ENCODE measurements at regions not wholly inside any gene's neighbourhood (a gene's known extent, or its start where the extent isn't known, plus 50 kb on each side); places are given as distances from the start of the nearest gene placed in this dataset.
A peak's percentile ranks its signal among the peaks of the same experiment; 100 is the strongest.

DNA sequence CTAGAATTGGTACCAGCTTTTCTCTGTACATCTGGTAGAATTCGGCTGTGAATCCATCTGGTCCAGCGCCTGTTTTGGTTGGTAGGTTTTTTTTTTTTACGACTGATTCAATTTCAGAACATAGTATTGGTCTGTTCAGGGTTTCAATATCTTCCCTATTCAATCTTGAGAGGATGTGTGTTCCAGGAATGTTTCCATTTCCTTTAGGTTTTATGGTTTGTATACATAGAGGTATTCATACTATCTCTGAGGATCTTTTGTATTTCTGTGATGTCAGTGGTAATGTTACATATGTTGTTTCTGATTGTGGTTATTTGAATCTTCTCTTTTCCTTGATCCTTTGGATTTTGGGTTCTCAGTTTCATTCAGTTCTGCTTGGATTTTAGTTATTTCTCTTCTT lies 172.1 kb upstream of the ITGA4 start:
- FAIRE-seq (no peak), DNase-seq (ENCODE audit: extremely low spot score, insufficient read length, low read depth) (no peak)

DNA sequence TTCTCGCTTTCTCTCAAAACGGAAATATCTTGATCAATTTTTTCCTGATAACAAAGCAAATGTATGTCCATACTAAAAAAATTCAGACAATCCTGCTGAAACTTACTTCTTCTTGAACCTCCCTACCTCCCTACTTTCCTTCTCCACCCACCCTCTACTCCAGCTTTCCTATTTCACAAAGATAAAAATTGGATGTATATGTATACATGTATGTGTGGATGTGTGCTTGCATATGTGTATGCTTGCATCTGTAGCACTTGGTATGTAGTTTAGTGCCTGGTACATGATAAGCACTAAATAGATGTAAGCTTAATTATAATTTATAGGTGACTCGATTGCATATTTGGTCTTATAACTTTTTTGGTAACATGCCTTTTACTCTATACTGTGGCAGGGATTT lies 167.5 kb upstream of the ITGA4 start:
- FAIRE-seq (no peak), DNase-seq (ENCODE audit: extremely low spot score, insufficient read length, low read depth) (no peak)

DNA sequence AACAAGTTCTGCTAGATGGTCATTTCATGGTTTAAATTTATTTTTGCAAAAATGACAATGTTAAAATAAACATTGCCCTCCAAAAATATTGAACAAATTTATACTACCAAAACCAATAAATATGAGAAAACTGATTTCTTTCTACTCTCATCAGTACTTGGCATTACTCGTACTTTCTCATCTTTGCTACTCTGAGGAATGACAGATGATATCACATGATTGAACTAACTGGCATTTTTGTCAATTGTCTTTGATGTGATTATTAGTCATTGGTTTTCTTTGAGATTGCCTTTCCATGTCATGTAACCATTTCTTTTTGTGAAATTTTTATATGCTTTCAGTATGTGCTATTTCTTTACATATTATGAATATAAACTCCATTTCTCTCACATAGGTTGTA lies 167.0 kb upstream of the ITGA4 start:
- no peak for FAIRE-seq
- DNase-seq (ENCODE audit: extremely low spot score, insufficient read length, low read depth), result no peak

DNA sequence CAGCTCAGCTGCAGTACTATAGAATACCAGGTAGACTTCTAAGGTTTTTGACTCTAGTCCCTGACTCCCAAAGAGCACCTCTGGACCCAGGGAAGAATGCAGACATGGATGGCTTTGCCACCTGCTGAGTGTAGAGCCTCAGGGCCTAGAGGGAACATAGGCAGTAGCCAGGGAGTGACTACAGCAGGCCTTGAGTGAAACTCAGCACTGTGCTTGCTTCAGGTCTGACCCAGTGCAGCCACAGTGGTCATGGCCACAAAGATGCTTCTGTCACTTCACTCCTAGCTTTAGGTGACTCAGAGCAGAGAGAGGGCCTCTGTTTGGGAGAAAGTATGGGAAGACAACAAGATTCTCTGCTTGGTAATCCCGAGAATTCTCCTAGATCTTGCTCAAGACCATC lies 162.2 kb upstream of the ITGA4 start:
- FAIRE-seq (no peak), DNase-seq (ENCODE audit: extremely low spot score, insufficient read length, low read depth) (no peak)

DNA sequence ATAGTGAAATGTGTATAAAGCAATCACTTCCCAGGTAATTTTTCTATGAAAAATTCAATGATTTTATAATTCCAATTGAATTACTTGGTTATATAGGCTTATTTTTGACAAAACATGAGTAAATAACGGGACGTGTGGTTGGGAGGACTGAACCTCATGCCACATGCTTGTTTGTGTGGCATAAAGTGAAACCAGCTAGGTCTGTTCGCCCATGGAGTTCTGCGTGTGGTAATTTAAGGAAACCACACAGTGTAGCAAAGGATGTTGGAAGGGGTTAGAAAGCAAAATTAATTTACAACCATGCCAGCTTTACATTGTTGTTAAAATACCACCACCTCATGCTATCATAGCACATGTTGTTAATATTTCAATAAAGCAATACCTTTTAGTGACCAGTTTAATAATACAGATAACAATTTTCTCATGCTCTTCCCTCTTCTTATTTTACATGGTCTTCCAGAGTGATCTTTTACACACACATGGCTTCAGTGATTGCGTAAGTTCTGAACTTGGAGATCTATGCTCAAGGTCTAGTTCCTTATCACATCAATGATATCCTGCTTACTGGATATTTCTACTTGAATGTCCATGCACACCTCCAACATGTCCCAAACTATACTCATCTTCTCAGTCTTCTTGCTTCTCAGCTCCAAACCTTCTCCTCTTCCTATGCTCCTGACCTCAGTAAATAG lies 156.4 kb upstream of the ITGA4 start:
- FAIRE-seq (no peak), DNase-seq (ENCODE audit: extremely low spot score, insufficient read length, low read depth) (no peak)

DNA sequence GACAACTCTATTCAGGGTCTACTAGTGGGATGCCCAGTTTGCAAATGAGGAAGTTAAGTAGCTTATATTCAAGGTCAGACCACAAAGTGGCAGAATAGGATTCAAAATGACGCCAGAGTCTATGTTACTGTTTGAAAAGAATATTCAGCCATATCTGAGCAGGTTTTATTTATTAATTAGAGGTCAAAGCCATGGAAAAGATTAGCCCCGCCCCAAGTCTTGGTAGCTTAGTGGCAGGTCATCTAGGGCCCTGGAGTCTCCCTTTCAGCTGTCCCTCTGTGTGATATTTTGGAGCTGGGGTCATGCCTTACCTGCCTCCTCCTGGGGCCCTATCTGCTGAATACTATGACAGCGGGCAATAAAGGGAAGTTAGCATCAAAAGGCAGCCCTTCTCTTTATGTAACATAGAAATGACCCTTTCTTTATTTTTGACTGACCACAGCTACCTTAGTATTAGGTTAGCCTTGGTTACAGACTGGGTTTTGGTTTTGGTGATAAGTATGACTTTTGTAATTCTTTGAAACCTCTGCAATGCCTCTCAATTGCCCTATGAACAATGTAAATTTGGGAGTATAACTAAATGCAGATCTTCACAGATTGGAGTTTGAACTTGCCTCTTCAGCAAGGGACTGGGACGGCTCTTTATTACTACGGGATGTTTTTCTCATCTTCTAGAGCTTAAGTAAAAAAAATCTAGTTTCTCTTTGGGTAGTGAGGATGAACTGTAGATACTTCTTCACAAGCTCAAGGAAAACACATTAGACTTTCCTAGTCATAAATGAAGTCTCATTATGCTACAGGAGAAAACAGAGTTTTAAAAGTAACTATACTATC lies 153.0 kb upstream of the ITGA4 start:
- DNase-seq (ENCODE audit: extremely low spot score, insufficient read length, low read depth), result no peak

DNA sequence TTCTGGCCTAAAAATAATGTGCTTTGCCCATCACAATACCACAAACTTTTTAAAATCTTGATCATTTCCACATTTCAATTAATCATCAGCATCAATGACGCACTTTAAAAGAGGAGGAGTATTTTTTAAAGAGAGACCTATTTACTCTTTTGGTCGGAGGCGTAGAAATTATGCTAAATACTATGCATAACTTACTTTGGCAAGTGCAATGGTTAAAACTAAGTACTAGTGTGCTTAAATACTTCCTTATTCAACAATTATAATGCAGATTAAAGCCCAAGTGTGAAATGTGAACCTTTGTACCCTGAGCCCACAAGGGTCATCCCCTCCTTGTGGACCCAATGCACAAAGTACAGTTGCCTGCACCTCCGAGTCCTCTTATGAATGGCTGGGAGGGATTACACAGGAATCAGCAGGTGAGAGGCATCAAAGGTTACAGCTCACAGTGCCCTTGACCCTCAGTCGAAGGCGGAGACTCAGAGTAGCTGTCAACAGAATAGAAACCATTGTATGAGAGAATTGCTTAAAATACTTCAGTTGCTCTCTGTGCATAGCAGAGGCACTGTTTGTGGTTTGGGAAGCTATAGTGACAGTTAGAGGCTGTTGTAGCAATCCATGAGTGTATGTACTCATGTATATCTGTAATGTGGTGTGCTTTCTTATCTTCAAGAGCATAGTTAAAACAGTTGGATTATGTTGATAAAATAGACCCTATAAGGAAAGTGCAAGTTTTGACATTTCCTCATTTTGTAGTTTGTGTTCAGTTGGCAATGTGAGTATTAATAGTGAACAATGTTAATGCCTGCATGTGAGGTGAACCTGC lies 151.7 kb upstream of the ITGA4 start:
- FAIRE-seq (peak; percentile 100), DNase-seq (ENCODE audit: extremely low spot score, insufficient read length, low read depth) (no peak)

More for the DNA sequence above, 153.0 kb upstream of the ITGA4 start:
- FAIRE-seq, result peak; percentile 82

DNA sequence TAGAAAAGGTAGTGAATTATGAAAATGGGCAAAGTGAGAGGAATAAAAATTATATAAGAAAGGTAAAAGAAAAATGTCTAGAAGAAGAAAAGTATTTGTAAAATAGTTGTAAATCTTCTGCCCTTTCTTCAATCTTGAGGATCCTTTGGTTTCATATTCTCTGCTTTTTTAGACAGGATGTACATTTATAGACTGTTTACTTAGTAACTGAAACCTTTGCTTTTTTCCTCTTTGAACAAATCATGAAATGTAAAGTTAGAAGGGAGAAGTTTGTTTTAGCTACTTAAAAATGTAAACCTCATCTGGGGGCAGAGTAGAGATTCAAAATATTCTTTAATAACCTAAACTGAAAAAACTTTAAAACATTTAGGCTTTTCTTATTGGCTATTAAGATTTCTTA lies 150.4 kb upstream of the ITGA4 start:
- FAIRE-seq (peak; percentile 92), DNase-seq (ENCODE audit: extremely low spot score, insufficient read length, low read depth) (no peak)

DNA sequence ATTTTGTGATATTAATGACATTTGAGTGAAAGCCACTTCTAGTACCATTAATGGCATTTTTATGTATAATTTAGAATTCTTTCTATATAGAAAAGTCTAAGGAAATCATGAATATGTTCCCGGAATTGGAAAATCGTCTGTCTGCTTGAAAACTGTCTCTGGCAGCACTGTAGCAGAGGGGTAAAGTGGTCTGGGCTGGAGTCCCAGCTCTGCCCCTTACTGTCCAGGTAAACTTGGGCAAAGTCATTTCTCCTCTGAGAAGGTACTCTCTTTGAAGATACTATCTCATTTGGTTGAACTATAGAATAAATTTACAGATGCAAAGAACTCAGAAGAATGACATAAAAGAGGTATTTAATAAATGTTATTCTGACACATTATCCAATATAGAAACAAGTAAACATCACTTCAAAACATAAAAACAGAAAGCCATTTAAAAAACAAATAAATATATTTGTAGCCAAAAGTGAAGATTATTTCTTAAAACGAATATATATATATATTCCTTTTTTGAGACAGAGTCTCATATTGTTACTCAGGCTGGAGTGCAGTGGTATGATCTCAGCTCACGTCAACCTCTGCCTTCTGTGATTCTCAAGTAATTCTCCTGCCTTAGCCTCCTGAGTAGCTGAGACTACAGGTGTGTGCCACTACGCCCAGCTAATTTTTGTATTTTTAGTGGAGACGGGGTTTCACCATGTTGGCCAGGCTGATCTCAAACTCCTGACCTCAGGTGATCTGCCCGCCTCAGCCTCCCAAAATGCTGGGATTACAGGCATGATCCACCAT lies 149.8 kb upstream of the ITGA4 start:
- DNase-seq (ENCODE audit: extremely low spot score, insufficient read length, low read depth), result no peak
- FAIRE-seq, result peak; percentile 47

DNA sequence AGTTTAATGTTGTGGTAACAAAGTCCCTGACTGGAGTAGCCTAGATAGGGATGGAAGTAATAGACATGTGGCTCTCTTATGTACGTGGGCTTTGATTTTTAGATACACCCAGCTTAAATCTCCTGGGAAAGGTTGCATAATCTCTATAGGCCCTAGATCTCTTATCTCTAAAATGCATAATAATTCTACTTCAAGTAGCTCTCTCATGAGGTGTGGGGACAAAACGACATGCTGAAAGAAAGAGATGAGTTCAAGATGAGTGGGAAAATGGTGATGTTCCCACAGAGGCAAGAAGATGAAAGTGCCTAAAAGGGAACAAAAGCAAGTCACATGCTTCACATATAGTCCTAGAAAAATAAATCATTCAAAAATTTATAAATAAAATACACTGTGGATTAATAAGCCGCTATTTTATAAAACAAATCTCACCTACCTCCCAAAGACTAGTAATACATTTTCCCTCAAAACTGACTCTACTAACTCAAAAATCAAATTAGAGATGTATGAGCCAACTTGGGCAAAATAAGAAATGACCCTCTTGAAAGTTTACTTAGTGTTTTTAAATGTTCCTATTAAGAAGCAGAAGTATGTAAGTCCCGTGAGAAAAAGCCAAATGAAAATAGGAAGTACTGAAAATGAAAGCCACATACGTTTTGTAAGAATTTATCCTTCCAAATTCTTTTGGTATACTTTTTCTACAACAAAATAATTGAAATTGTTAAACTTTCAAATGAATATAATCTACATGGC lies 148.2 kb upstream of the ITGA4 start:
- peak; percentile 82 for FAIRE-seq
- no peak for DNase-seq (ENCODE audit: extremely low spot score, insufficient read length, low read depth)

DNA sequence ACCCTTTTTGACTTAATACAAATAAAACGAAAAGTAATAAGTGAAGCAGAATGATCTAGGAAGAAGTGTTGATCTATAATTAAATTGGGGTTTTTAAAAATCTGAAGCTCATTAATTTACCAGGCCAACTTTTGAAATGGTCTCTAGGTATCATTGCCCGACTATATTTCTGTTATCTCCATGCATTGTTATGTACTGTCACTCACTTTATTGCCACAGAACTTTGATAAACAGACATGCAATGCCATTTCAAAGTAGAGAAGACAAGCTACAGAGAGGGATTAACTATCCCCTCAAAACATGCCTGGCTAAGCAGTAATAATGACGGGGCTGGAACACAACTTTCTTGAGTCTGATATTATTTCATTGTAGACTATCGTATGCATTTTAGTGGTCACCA lies 147.6 kb upstream of the ITGA4 start:
- DNase-seq (ENCODE audit: extremely low spot score, insufficient read length, low read depth) (no peak), FAIRE-seq (no peak)

DNA sequence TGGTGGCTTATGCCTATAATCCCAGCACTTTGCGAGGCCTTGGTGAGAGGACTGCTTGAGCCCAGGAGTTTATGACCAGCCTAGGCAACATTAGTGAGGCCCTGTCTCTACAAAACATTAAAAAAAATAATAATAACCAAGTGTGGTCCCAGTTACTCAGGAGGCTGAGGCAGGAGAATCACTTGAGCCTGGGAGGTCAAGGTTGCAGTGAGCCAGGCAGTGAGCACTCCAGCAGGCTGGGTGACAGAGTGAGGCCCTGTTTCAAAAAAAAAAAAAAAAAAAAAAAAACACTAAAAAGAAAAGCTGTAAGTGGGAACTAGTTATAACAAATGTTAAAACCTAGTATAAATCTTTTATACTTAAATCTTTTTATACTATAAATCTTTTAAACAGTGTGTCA lies 146.2 kb upstream of the ITGA4 start:
- no peak for DNase-seq (ENCODE audit: extremely low spot score, insufficient read length, low read depth)
- FAIRE-seq, result peak; percentile 66

DNA sequence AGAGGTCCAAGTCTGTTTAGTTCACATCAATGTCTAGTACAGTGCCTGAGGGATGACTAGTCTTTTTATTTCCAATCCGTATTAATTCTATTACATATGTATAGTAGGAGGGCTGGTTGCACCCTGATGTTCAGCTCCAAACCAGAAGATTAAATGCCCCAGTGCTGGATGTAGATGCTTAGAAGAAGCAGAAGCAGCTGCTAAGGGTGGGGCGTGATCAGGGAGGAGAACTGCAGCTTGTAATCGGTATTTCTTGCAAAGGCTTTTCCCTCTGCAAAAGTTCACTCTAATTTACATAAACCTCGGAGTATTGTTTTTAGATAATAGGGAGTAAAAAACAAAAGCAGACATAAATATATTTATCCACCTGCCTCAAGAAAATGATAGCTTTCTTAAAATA lies 145.3 kb upstream of the ITGA4 start:
- no peak for FAIRE-seq
- DNase-seq (ENCODE audit: extremely low spot score, insufficient read length, low read depth), result no peak

DNA sequence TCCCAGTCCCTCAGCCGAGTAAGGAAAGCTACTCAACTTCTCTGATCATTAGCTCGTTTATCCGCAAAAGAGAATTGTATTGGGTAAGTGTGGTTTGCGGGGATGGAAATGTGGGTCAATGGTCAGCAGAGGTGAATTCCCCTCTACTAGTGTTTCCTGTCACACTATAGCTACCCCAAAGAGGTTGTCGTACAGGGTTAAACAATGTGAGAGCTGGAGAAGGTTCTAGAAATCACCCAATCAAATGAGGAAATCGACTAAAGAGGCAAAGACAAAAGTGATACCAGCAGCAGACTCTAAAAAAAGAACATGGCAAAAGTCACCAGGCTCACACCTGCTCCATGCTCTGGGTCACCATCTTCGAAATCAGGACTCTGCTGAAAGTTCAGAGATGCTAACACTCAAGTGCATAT lies 144.7 kb upstream of the ITGA4 start:
- FAIRE-seq (peak; percentile 100), DNase-seq (ENCODE audit: extremely low spot score, insufficient read length, low read depth) (no peak)

DNA sequence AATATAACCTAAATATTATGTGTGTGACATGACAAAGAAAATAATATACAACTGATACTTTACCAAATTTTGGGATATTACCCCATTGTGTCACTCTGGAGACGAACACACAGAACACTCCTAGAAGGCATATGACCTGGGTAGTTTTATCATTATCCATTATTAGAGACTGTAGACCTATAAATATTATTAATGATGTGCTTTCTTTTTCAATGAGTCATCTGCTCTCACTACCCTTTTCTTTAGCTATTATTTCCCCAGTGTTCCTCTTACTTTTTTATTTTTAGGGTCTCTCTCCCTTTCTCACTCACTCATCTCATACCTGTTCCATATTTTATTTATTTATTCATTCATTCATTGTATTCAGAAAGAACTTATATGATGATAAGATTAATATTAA lies 143.3 kb upstream of the ITGA4 start:
- DNase-seq (ENCODE audit: extremely low spot score, insufficient read length, low read depth), result no peak
- FAIRE-seq, result peak; percentile 78

DNA sequence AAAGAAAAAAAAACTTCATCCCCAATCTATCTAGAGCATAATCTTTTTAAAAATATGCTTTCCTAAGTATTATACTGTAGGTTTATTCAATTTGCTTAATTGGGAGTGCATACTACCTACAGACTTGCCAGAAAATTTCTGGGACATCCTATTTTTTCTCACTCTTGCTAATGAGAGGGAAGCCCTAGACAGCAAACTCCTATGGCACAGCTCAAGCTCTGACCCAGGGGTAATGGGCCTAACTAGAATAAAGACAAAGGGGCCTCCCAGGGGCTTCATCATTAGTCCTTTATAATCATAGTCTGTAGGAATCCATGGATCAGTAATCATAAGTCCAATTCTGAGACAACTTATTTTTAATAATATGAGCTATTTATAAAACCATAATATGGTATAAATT lies 142.6 kb upstream of the ITGA4 start:
- no peak for DNase-seq (ENCODE audit: extremely low spot score, insufficient read length, low read depth)
- FAIRE-seq, result peak; percentile 70

DNA sequence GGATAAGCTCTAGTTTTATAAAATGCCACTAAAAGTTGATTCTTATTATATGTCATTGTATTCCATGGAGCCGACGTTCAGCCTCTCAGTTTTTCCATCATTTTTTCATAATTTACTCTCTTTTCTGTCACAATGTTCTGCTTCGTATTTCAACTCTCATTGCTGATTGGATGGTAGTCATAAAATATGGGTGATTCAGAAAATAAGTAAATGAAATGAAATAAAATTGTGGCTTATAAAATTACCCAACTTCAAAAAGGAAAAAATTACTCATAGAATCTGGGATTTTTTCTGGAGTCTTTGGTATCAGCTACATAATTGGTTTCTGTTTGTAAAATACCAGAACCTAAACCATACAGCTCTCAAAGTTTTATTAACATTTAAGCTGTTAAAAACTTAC lies 139.7 kb upstream of the ITGA4 start:
- DNase-seq (ENCODE audit: extremely low spot score, insufficient read length, low read depth) (no peak), FAIRE-seq (no peak)

DNA sequence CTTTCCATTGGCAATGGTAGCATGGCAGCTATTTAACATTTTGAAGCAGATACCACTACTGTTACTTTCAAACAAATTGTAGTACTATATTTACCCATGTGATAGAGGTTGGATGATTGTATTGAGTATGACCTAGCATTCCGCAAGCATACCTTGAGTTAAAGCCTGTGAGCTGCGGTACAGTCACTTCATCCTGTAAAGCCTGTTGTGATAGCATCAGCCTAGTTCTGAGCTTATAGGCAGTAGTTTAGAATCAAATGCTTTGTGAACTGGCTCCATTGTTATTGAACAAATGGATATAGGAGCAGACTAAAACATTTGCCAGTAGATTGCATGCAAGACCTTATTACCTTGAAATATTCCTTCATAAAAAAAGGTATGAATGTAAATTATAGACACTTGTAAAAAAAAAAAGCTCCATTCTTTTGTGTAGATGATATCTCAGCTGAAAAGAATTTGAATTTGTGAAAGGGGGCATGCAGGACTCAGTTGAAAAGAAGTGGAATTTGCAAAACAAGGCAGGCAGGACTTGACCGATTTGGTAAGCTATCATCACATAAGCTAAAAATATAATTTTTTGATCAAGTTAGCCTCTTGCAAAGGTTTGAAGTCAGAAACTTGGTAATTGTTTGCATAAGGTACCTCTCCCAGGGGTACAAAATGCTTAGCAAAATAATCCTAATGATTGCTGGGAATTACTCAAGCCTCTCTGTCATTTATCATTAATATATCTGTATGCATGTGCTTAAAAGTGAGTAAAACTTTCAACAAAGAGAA lies 138.5 kb upstream of the ITGA4 start:
- no peak for DNase-seq (ENCODE audit: extremely low spot score, insufficient read length, low read depth)

DNA sequence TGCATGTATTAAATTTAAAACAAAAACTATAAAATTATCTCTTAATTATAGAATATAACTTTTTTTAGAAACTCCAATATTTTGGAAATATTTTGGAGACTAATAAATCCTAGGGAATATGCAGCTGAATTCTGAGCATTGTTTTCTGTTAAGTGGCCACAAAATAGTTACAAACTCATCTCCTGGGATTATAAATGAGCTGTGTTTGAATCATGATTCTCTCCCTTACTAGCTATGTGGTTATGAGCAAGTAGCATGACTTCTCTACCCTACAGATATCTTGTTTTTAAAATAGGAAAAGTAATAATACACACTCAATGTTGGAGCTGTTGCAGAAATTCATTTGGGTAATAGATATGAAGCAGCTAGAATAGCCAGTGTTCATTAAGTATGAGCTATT lies 137.9 kb upstream of the ITGA4 start:
- no peak for DNase-seq (ENCODE audit: extremely low spot score, insufficient read length, low read depth)
- no peak for FAIRE-seq

More for the DNA sequence above, 138.5 kb upstream of the ITGA4 start:
- no peak for FAIRE-seq

Data from GM18507 (cell line).